Keratinocyte (primary cell): ENCODE measurements at regions not wholly inside any gene's neighbourhood (a gene's known extent, or its start where the extent isn't known, plus 50 kb on each side); places are given as distances from the start of the nearest gene placed in this dataset.

Experiments used
- DNase-seq: peaks from one replicate; pipeline ENCODE4 v3.0.0-alpha.2; 2011; ENCODE audit warnings: low read depth, missing footprints, low spot score
- FAIRE-seq: peaks from 2 replicates; lab custom pipeline; 2011; peaks lifted over from hg19 to GRCh38; lab: Jason Lieb, UNC
- H2AFZ ChIP-seq: 2 replicates; pipeline ENCODE4 v1.6.0; 2012; ENCODE audit warnings: low read length, control low read depth, inconsistent platforms; ENCODE audit not compliant: control insufficient read depth
- H3K27ac ChIP-seq: 2 replicates; pipeline ENCODE4 v1.5.1; 2011; ENCODE audit warnings: low read length; ENCODE audit not compliant: control insufficient read depth, insufficient read depth
- H3K27me3 ChIP-seq: 3 replicates; pipeline ENCODE4 v1.6.0; 2011; ENCODE audit warnings: low read length; ENCODE audit not compliant: control insufficient read depth, insufficient read depth; ENCODE audit errors: extremely low read depth
- H3K36me3 ChIP-seq, 2 experiments: 2 replicates in 1 of 2; 3 replicates in 1 of 2; pipeline ENCODE4 v1.5.1; 2011; ENCODE audit warnings: low read length in 2 of 2, mild to moderate bottlenecking in 1 of 2; ENCODE audit not compliant: control insufficient read depth in 2 of 2, insufficient read depth in 2 of 2; ENCODE audit errors: extremely low read depth in 1 of 2
- H3K4me1 ChIP-seq: 3 replicates; pipeline ENCODE4 v1.5.1; 2011; ENCODE audit warnings: low read length; ENCODE audit not compliant: control insufficient read depth, insufficient read depth; ENCODE audit errors: extremely low read depth
- H3K4me2 ChIP-seq: 3 replicates; pipeline ENCODE4 v1.6.0; 2011; ENCODE audit warnings: low read depth, low read length; ENCODE audit not compliant: control insufficient read depth, insufficient read depth; ENCODE audit errors: extremely low read depth
- H3K4me3 ChIP-seq, 3 experiments: fragments of 200-600 bp in 1 of 3; sonication (generic) in 1 of 3; 2 replicates in 2 of 3; 3 replicates in 1 of 3; pipeline ENCODE4 v1.5.1; 2011 to 2016; ENCODE audit warnings: low read length in 3 of 3, mild to moderate bottlenecking in 3 of 3, control low read depth in 2 of 3, inconsistent platforms in 1 of 3, low read depth in 1 of 3, mixed read lengths in 1 of 3, mixed run types in 1 of 3, moderate library complexity in 1 of 3; ENCODE audit not compliant: control insufficient read depth in 2 of 3, insufficient read depth in 2 of 3; ENCODE audit errors: extremely low read depth in 1 of 3
- H3K79me2 ChIP-seq: 2 replicates; pipeline ENCODE4 v1.6.0; 2012; ENCODE audit warnings: low read length; ENCODE audit not compliant: control insufficient read depth, insufficient read depth
- H3K9ac ChIP-seq: 3 replicates; pipeline ENCODE4 v1.6.0; 2011; ENCODE audit warnings: low read length; ENCODE audit not compliant: control insufficient read depth, insufficient read depth; ENCODE audit errors: extremely low read depth
- H3K9me1 ChIP-seq: 3 replicates; pipeline ENCODE4 v1.6.0; 2011; ENCODE audit warnings: low read length; ENCODE audit not compliant: control insufficient read depth, insufficient read depth; ENCODE audit errors: extremely low read depth
- H3K9me3 ChIP-seq: 2 replicates; pipeline ENCODE4 v1.5.1; 2012; ENCODE audit warnings: low read depth, low read length; ENCODE audit not compliant: control insufficient read depth
- H4K20me1 ChIP-seq: 3 replicates; pipeline ENCODE4 v1.6.0; 2011; ENCODE audit warnings: low read length; ENCODE audit not compliant: control insufficient read depth, insufficient read depth; ENCODE audit errors: extremely low read depth
- EZH2 ChIP-seq: IDR thresholded peaks from one replicate; pipeline ENCODE4 v1.6.1; 2012; ENCODE audit warnings: inconsistent platforms, mild to moderate bottlenecking, low read length, moderate library complexity
- dilution Hi-C: fragments of 300-500 bp; cut with MboI; formaldehyde crosslinking; loops from one replicate; pipeline ENCODE4 v1.7.0; 2020; ENCODE audit warnings: low sequenced_read_pairs; ENCODE audit not compliant: extremely low pct_ligation_motif_present
- TF ChIP-seq, protein P1 (sequence below), 3 experiments: IDR thresholded peaks in 1 of 3; conservative IDR thresholded peaks in 1 of 3; optimal IDR thresholded peaks in 1 of 3; 2 replicates in 2 of 3; 3 replicates in 1 of 3; pipeline versions ENCODE3 to v1.5.1; 2011; ENCODE audit warnings: low read length in 3 of 3, mild to moderate bottlenecking in 3 of 3, moderate library complexity in 2 of 3, control low read depth in 1 of 3, inconsistent platforms in 1 of 3; ENCODE audit not compliant: insufficient read depth in 2 of 3; ENCODE audit errors: extremely low read depth in 1 of 3

DNA sequence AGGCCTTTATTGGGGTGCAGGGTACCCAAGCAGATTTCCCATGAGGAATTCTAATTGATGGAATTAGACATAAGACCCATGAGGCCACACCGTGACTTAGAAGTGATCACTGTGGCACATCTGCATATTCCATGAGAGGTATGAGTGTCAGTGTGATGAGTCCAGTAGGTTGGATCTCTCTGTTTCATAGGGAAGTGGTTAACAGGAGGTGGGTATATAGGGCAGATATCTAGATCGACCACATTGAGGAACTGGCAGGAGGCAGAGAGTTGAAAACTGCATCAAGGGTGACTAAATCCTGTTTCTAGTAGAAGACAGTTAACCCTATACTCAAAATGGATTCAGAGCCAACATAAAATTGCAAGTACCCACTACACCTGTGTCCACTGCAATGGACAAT is 68.6 kb upstream of the MIR17HG start:
- Histone ChIP-seq H3K79me2 (no peaks in the 10 kb centered on the region), H3K4me1 (no peaks in the 10 kb centered on the region), H4K20me1 (no peaks in the 10 kb centered on the region), H2AFZ (no peak overlapping the region), H3K9ac (no peak overlapping the region), H3K27ac (no peak overlapping the region), H3K9me3 (no peaks in the 10 kb centered on the region), H3K36me3 (no peaks in the 10 kb centered on the region), H3K4me2 (no peak overlapping the region), H3K9me1 (no peaks in the 10 kb centered on the region), H3K4me3 (no peak overlapping the region), H3K27me3 (no peaks in the 10 kb centered on the region)
- TF ChIP-seq, protein P1, sequence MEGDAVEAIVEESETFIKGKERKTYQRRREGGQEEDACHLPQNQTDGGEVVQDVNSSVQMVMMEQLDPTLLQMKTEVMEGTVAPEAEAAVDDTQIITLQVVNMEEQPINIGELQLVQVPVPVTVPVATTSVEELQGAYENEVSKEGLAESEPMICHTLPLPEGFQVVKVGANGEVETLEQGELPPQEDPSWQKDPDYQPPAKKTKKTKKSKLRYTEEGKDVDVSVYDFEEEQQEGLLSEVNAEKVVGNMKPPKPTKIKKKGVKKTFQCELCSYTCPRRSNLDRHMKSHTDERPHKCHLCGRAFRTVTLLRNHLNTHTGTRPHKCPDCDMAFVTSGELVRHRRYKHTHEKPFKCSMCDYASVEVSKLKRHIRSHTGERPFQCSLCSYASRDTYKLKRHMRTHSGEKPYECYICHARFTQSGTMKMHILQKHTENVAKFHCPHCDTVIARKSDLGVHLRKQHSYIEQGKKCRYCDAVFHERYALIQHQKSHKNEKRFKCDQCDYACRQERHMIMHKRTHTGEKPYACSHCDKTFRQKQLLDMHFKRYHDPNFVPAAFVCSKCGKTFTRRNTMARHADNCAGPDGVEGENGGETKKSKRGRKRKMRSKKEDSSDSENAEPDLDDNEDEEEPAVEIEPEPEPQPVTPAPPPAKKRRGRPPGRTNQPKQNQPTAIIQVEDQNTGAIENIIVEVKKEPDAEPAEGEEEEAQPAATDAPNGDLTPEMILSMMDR (optimal IDR thresholded peaks at IDR 0.05 in 1 of 3, IDR thresholded peaks at IDR 0.05 in 1 of 3, conservative IDR thresholded peaks at IDR 0.05 in 1 of 3; ENCODE audit: extremely low read depth in 1 of 3, insufficient read depth in 2 of 3, low read length in 3 of 3), result no peak
- TF ChIP-seq EZH2, result no peak
- DNase-seq, result no peak
- FAIRE-seq, result no peak
- dilution Hi-C loops, result no loop called here

DNA sequence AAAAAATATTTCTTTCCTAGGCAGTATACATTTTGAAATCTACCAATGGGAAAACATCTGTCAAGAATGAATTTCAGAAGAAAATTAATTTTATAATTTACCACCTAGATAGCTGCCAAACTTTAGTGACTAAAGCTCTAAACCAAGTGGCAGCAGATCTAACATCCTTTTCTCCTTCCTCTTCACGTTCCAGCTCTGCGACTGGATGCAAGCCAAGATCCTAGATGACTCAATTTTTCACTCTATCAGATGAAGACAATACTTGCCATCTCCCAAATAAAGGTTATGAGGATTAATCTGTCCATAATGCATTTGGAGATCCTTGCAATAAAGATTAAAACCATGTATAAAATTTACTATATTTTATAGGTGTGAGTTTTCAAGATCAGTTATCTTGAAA is 66.7 kb upstream of the MIR17HG start:
- H3K9me1 ChIP-seq, result no peaks in the 10 kb centered on the region
- H3K79me2 ChIP-seq, result no peaks in the 10 kb centered on the region
- no peak overlapping the region for H3K9ac ChIP-seq
- H3K4me2 ChIP-seq, result no peak overlapping the region
- FAIRE-seq (no peak), DNase-seq (no peak)
- H3K36me3 ChIP-seq, result no peaks in the 10 kb centered on the region
- H3K27me3 ChIP-seq, result no peaks in the 10 kb centered on the region
- dilution Hi-C loops, result no loop called here
- H2AFZ ChIP-seq, result no peak overlapping the region
- no peaks in the 10 kb centered on the region for H4K20me1 ChIP-seq
- no peak overlapping the region for H3K4me3 ChIP-seq
- H3K9me3 ChIP-seq, result no peaks in the 10 kb centered on the region
- TF ChIP-seq, protein P1 (optimal IDR thresholded peaks at IDR 0.05 in 1 of 3, IDR thresholded peaks at IDR 0.05 in 1 of 3, conservative IDR thresholded peaks at IDR 0.05 in 1 of 3; ENCODE audit: extremely low read depth in 1 of 3, insufficient read depth in 2 of 3, low read length in 3 of 3), result no peak
- no peak for TF ChIP-seq EZH2
- H3K4me1 ChIP-seq, result no peaks in the 10 kb centered on the region
- no peak overlapping the region for H3K27ac ChIP-seq
